ENCODE measurements at regions not wholly inside any gene's neighbourhood (a gene's known extent, or its start where the extent isn't known, plus 50 kb on each side); places are given as distances from the start of the nearest gene placed in this dataset.

DNA sequence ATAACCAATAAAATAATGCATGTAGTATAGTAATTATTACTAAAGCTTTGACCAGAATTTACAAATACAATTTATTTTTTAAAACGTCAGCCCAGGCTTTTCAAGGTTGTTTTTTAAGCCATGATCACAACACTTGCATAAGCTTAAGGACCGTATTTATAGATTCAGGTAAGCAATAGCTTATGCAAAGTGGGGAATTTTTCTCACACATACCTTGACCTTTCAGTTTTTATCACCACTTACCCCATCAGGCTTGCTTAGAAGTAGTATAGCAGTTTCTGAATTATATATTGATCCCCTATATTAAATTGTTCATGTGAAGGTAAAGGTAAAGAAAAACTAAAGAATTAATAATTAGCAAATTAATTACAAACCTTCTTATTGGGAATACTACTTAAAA lies 232.3 kb upstream of the FKBP1C start:
- TF ChIP-seq, protein P1, sequence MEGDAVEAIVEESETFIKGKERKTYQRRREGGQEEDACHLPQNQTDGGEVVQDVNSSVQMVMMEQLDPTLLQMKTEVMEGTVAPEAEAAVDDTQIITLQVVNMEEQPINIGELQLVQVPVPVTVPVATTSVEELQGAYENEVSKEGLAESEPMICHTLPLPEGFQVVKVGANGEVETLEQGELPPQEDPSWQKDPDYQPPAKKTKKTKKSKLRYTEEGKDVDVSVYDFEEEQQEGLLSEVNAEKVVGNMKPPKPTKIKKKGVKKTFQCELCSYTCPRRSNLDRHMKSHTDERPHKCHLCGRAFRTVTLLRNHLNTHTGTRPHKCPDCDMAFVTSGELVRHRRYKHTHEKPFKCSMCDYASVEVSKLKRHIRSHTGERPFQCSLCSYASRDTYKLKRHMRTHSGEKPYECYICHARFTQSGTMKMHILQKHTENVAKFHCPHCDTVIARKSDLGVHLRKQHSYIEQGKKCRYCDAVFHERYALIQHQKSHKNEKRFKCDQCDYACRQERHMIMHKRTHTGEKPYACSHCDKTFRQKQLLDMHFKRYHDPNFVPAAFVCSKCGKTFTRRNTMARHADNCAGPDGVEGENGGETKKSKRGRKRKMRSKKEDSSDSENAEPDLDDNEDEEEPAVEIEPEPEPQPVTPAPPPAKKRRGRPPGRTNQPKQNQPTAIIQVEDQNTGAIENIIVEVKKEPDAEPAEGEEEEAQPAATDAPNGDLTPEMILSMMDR (IDR thresholded peaks at IDR 0.05; ENCODE audit: low read length), result no peak
- TF ChIP-seq EZH2 (IDR thresholded peaks at IDR 0.05; ENCODE audit: borderline replicate concordance, low read length), result no peak
